NOMO-1 treated with DMSO at 0.1 percent for 48 hours (cell line): ENCODE measurements at regions not wholly inside any gene's neighbourhood (a gene's known extent, or its start where the extent isn't known, plus 50 kb on each side); places are given as distances from the start of the nearest gene placed in this dataset.

Experiments
- DNase-seq: peaks from one replicate; lab custom pipeline; 2025; ENCODE audit not compliant: unreplicated experiment; lab: John Stamatoyannopoulos, UW

DNA sequence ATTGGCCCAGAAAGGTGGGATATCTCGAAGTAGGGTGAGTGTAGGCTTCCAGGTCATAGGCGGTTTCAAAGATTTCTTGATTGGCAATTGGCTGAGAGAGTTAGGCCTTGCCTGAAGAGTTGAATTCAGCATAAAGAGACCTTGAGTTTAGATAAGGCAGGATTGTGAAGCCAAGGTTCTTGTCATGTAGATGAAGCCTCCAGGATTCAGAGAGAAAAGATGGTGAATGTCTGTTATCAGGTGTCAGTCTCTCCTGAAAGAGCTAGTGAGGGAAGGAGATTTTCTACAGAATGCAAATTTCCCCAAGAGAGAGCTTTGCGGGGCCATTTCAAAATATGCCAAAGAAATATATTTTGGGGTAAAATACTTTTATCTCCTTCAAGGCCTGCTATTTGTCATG, 217.0 kb upstream of the TLE3 start:
- DNase-seq, result no peak

DNA sequence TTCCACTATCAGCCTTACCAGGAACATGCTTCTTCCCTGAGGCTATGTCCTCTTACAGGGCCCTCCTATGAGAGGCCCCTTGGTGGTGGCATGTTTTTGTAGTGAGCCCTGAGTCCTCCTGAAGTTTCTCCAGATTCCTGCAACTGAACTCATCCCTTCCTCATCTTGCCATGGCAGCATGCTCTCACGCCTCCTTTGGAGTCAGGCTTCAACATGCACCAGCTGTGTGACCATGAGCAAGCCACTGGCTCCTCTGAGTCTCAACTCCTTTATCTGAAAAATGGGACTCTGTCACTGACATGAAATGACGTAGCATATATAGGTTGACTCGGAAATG, 216.3 kb upstream of the TLE3 start:
- DNase-seq, result no peak

DNA sequence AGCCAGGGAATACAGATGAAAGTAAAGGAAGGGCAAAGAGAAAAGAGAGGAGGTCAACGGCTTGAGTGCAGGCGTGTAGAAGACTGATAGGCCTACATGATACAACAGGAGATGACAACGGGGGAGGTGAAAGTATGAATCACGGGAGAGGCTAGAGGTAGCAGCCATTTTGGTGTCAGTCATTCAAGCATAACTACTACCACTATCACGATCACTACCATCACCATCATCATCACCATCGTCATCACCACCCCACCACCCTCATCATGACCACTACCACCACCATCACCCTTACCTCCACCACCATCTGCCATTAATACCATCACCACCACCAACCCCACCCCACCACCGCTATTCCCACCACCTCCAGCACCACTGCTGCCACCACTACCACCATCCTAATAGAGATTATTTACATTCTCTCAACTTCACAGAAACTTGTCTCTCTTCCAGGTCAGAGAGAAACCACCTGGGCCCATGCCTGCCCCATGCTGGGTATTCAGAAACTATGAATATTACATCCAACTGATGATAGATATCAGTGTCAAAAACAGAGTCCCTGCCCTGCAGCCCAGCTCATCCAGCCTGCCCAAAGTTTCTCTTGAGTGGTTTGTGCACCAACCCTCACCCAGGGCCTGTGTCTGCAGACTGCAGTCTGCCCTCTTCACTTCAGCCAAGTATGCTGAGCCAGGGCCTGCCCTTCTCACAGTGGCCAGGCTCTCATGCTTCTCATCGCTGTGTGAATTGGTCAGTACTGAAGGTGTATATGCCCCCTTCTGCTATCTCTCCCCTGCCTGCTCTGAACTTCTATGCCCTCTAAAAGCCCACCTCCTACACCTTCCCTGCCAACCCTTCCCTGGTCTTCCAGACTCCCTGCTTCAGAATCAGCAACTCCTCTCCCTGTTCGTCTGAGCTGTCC, 215.6 kb upstream of the TLE3 start:
- no peak for DNase-seq

DNA sequence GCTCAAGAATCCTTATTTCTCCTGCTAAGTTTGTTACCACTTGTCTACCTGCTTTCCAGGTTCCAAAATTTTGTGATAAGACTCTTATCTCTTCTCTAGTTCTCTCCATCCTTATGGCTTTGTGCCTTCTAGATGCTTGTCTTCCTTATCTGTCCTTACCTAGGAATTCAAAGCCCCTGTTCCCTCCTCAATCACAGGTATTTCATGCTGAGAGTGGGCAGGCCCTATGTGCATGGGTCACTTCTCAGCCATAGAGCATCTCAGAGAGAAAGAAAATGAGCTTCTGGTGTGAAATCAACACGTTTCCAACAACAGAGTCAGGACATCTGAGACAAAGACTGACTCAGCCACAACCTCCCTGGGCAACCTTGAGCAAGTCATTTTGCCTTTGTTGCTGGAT, 214.1 kb upstream of the TLE3 start:
- no peak for DNase-seq

DNA sequence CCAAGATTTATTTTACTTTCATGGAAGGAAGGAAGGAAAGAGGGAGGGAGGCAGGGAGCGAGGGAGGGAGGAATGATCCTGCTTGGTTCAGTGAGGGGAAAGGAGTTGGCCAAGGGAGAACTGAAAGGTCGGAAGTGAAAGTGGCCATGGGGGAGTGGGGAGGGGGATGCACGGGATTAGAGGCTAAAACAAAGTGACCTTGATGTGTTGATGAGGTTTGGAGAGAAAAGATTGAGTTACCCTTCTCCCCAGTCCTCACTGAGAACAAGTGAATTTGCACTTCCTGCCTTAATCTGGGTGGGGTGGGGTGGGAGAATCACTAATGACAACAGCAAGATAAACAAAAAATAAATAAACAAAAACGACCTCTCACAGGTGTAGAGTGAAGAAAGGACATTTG, 212.0 kb upstream of the TLE3 start:
- no peak for DNase-seq

DNA sequence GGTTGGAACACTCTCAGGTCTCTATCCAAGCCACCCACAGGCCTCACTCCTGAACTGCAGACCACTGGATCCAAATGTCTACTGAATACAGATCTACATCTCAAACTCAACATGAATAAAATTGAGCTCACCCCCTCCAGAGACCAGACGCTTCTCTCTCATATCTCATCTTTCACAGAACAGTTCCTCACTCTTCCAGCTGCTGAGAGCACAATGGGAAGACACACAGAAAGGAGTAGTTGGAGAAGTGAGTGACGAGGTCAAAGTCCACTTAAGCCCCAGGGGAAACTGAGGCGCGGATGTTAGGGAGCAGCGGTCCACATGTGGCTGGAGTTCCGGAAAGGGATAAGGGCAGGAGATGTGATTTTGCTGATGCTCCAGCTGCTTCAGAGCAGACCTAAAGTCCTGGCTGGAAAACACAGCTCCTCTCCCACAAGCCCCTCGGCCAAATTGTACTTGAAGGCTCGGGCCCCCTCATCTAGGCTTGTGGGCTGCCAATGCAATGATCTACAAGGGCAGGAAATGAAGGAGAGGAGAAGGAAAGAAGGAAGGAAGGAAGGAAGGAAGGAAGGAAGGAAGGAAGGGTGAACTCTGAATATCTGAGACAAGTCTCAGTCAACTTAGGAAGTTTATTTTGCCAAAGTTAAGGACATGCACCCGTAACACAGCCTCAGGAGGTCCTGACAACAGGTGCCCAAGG, 211.2 kb upstream of the TLE3 start:
- peak; percentile 34 for DNase-seq

DNA sequence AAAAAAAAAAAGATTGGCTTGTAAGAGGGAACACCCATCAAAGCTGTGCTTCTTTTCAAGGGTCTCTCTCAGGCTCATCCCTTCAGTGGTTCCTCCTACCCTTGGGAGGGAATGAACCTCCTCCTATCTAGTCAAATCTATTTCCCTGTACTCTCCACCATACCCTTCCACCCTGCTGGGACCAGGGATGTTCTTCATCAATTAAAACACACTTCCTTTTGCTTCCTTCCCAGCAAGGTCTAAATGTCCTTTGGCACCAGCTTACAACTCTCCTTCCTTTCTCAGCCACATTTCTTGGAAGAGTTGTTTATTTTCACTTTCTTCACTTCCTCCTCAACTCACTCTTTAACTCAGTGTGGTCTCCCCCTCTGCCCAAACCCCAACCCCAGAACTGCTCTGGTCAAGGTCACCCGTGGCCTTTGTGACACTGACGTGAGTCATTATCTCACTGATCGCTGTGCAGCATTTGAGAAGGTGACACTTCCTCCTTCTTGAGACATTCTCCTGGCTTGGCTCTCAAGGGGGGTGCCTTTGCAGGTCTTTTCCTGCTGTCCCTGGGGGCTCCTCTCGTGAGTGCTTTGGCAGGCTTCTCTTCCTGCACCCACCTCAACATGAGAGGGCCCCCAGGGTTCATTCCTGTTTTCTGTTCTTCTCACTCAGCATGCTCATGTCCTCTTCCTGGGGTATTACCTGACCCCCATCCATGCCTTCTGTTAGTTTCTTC, 210.5 kb upstream of the TLE3 start:
- peak; percentile 72 for DNase-seq

DNA sequence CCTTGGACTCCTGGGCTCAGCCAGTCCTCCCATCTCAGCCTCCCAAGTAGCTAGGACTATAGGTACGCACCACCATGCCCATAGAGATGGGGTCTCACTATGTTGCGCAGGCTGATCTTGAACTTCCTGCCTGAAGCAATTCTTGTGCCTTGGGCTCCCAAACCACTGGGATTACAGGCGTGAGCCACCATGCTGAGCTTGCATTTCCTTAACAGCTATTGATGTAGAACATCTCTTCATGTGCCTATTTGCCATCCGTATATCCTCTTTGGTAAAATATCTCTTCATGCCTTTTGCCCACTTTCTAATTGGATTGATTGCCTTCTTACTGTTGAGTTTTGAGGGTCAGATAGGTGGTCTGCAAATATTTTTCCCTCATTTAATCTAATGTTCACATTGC, 208.9 kb upstream of the TLE3 start:
- no peak for DNase-seq

DNA sequence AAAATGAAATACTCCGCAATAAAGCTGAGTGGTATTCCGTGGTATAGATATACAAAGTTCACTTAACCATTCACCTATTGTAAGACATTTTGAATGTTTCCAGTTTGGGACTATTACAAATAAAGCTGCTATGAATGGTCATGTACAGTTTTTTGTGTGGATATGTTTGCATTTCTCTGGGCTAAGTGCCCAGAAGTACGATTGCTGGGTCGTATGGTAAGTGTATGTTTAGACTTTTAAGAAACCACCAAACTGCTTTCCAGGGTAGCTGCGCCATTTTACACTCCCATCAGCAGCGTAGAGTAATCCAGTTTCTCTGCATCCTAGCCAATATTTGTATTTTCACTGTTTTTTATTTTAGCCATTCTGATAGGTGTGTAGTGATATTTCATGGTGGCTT, 208.4 kb upstream of the TLE3 start:
- no peak for DNase-seq

DNA sequence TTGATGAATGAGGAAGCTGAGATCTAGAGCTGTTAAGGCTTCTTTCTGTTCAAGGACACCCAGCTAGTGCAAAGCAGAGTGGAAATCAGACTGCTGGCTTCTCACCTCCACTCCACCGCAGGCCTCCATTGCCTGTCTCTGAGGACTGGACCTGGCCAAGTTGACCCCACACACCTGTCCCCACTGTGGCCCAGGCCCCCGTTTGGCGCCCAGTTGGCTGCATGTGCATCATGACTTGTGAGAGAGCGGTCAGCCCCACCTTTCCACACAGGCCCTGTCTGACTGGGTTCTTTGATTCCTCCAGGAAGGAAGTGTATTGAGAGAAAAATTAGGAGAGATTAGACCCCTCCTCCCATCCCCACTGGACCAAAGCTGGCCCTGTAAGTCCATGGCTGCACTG, 206.3 kb upstream of the TLE3 start:
- DNase-seq, result no peak

DNA sequence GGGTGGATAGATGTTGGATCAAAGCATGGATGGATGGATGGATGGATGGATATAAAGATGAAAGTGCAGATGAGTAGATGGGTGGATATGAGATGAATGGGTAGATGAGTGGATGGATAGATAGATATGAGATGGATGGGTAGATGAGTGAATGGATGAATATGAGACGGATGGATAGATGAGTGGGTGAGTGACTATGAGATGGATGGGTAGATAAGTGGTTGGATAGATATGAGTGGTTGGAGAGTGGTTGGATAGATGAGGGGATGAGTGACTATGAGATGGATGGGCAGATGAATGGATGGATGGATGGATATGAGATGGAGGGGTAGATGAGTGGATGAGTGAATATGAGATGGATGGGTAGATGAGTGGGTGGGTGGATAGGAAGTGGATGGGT, 204.6 kb upstream of the TLE3 start:
- DNase-seq, result no peak

DNA sequence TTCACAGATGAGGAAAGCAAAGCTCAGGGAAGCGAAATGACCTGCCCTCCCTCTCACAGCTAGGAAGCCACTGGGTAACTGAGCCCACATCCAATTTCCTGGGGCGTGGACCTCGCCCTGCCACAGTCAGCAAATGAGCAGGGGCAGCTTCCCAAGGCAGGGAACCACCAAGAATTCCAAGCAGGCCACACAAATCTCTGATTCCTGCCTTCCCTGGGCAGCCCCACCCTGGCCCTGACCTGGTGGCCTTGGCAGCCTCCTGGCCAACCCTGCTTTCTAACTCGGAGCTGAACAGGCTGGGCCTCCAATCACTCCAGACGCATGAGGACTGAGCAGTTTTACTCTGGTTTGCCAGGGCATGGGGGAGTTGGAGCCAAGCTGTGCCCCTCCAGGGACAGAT, 203.7 kb upstream of the TLE3 start:
- no peak for DNase-seq

DNA sequence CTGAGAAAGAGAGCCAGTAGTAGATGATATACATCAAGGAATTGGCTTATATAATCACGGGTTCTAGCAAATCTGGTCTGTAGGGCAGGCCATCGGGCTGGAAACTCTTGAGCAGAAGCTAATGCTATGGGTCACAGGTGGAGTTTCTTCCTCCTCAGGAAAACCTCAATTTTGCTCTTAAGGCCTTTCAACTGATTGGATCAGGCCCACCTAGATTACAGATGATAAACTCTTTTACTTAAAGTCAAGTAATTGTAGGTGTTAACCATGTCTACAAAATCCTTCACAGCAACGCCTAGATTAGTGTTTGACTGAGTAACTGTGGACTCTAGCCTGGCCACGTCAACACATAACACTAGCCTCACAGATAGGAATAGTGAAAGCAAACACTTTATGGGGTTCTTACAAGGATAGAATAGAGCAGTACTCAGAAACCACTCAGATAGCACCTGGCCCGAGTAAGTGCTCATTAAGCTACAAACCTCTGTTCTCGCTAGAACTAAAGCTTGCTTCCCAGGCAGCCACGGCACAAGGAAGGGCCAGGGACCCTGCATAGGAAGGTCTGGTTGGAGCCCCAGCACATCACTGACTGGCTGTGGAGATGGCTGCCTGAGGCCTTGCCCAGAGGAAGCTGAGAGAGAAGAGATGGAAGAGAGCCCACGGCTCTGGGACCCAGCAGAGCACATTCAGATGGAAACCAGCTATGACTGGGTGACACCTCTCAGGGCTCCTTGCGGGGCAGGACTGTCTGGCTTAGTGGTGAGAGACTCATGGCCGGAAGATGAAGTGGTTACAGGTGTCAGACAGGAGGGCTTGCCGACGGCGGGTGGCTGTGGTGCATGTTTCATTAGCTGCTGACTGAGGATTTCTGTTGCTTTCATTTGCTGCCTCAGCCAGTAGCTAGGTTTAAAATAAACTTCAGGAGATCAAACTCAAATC, 202.5 kb upstream of the TLE3 start:
- no peak for DNase-seq

DNA sequence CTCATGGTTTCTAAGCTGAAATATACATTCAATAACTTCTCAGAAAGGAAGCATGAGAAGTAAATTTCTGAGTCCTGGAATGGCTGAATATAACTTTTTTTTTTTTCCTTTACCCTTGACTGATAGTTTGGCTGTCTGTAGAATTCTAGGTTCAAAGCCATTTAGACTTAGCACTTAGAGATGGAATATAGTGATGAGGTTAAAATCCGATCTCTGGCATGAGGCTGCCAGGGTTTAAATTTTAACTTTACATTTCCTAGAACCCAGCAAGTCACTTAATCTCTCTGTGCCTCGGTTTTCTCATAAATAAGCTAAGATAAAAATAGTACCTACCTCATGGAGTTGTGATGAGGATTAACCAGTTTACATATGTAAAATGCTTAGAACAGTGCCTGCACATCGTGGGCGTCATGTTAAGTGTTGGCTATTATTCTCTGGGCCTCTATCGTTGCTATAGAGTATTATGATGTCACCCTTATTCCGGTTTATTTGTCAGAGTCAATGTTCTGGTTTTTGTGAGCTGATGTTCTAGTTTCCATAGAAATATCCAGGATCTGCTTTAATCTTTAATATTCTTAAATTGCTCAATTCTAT, 199.8 kb upstream of the TLE3 start:
- no peak for DNase-seq

DNA sequence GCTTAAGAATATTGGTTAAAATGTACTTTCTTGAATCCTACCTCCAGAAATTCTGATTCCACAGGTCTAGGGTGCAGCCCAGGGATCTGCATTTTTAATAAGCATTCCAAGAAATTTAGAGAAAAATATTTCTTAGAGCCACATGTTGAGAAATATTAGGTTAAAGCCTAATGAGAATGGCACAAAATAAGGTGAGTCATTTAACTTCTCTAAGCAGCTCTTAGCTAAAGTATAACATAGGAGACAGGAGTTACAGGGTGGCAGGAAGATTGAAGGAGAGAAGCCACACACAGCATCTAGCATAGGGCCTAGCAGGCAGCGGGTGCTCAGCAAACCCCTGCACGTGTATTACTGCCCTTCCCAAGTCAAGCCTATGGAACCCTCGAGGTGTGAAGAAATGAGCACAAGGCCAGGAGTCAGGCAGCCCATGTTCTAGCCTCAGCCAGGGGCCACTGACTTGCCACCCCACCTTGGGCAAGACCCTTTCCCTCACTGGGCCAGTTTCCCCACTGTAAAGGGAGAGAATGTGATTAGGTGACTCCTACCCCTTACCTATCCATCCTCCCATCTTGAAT, 197.1 kb upstream of the TLE3 start:
- no peak for DNase-seq

DNA sequence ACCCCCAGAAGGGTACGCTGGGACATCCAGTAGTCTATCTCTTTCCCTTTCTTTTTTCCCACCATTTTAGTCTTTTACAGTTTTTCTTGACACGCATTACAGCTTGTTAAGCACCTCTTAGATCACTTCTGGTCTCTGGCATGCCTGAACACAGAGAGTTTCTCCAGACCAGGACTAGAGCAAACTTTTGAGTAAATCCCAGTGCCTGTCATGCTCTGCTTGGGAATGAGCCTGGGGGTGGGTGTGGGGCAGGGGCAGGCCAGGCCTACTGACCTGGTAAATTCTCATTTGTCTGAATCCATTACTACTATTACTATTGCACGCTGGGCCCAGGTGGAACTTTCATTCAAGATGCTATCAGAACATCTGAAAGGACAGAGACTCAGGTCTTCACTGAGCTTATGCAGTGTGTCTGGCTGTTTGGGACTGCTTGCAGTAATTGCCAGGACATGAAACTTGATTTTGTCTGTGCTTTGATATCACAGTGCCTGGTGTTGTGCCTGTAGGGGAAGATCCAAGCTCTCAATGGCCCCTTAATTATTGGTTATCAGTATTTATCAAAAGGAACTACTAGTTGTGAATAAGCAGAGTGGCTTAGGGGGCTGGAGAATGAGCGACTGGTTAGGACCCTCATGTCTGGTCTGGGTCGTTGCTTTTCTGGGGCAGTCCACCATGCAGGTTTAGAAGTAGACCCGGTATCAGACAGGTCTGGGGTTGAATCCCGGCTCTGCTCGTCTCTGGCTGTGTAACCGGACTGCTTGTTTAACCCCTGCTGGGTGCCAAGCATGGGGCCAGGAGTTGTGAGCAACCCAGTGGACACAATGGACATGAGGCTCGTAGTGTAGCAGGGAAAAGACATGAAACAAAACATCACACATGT, 196.1 kb upstream of the TLE3 start:
- DNase-seq, result no peak

DNA sequence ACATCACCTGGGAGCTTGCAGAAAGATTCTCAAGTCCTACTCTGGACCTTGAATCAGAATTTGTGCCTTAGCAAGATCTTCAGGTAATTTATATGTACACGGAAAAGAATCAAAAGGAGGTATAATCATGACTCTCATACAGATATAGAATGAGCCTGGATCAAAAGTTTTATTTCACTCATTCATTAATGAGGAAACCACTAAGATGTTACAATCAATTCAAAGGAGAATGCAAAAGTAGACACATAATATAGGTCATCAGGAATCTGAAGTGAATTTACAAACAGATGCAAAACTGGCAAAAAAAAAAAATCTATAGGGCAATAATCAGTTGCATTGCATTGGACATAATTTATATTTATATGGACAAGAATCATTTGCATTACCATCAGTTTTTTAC, 195.4 kb upstream of the TLE3 start:
- no peak for DNase-seq

DNA sequence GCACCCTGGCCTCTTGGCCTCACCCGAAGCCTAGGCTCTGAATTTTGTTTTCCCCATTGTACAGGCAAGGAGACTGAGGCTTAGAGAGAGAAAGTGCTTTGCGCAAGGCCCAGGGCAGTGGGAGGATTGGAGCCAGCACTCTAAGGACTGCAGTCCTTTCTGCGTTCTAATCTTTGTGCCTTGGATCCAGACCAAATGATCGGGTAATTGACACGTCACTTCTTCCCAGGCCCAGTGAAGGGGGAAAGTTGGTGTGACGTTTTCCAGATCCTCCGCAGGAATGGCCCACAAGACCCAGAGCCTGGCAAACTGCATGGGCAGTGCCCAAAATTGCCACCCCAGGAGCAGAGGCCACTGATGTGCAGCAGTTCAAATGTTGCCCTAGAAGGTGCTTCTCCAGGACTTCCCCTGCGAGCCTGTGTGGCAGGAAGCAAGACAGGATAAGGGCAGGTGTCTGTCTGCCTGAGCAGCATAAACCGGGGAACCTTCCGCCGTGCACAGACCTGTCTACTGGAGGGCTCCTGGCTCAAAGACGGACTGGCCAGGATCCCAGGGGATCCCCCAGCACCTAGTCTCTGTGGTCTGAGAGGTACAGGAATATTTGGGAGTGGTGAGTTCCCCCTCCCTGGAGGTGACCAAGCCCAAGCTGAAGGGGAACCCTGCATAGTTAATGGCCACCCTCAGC, 194.5 kb upstream of the TLE3 start:
- DNase-seq, result no peak
